ENCODE measurements at regions not wholly inside any gene's neighbourhood (a gene's known extent, or its start where the extent isn't known, plus 50 kb on each side); places are given as distances from the start of the nearest gene placed in this dataset.
"Not testable (repeated sequence)": the region's sequence is repeated elsewhere in the genome, so short reads cannot be mapped to it uniquely, and the experiment has no call there.

- not testable (repeated sequence) for H3K4me3 ChIP-seq
Observed at GRCh38 chrX:92081250-92081649, 302.1 kb downstream of the PCDH11X start.

GRCh38 chrX:92090756-92091155 lies 311.6 kb downstream of the PCDH11X start:
- DNase-seq (ENCODE audit: extremely low spot score); H3K4me1 ChIP-seq; H3K27ac ChIP-seq (replicated peaks in 1 of 4); H3K9me3 ChIP-seq; H3K36me3 ChIP-seq; intact Hi-C loops (cut with DNase I); H3K4me3 ChIP-seq; H3K27me3 ChIP-seq: not testable (repeated sequence)
- WGBS, result 43% methylated on average over 2 of the region's 2 CpGs

More at GRCh38 chrX:92081250-92081649, 302.1 kb downstream of the PCDH11X start:
- H3K4me1 ChIP-seq; H3K9me3 ChIP-seq; H3K36me3 ChIP-seq; H3K27me3 ChIP-seq; DNase-seq (ENCODE audit: extremely low spot score); intact Hi-C loops (cut with DNase I); H3K27ac ChIP-seq (replicated peaks in 1 of 4): not testable (repeated sequence)
- 83% methylated on average over 1 of the region's 1 CpG for WGBS

- H3K4me1 ChIP-seq; H3K4me3 ChIP-seq; DNase-seq (ENCODE audit: extremely low spot score); H3K9me3 ChIP-seq; H3K27me3 ChIP-seq; H3K36me3 ChIP-seq; H3K27ac ChIP-seq (replicated peaks in 1 of 4); intact Hi-C loops (cut with DNase I): not testable (repeated sequence)
- WGBS, result 89% methylated on average over 2 of the region's 2 CpGs
Observed at GRCh38 chrX:92098136-92098535, 319.0 kb downstream of the PCDH11X start.

GRCh38 chrX:92100095-92100494 lies 320.9 kb downstream of the PCDH11X start:
- H3K4me1 ChIP-seq; H3K27ac ChIP-seq (replicated peaks in 1 of 4); H3K9me3 ChIP-seq; H3K27me3 ChIP-seq; DNase-seq (ENCODE audit: extremely low spot score); H3K4me3 ChIP-seq; intact Hi-C loops (cut with DNase I); H3K36me3 ChIP-seq: not testable (repeated sequence)
- WGBS, result 63% methylated on average over 7 of the region's 7 CpGs

- H3K36me3 ChIP-seq; H3K27me3 ChIP-seq; intact Hi-C loops (cut with DNase I); H3K4me3 ChIP-seq; H3K4me1 ChIP-seq; H3K9me3 ChIP-seq; DNase-seq (ENCODE audit: extremely low spot score); H3K27ac ChIP-seq (replicated peaks in 1 of 4): not testable (repeated sequence)
- 53% methylated on average over 2 of the region's 3 CpGs for WGBS
Observed at GRCh38 chrX:92105693-92106092, 326.5 kb downstream of the PCDH11X start.

- H3K4me1 ChIP-seq; H3K4me3 ChIP-seq; H3K27ac ChIP-seq (replicated peaks in 1 of 4); DNase-seq (ENCODE audit: extremely low spot score); intact Hi-C loops (cut with DNase I); H3K36me3 ChIP-seq; H3K27me3 ChIP-seq; H3K9me3 ChIP-seq: not testable (repeated sequence)
- 40% methylated on average over 1 of the region's 1 CpG for WGBS
Observed at GRCh38 chrX:92106671-92107070, 327.5 kb downstream of the PCDH11X start.

GRCh38 chrX:92110410-92110911 lies 331.3 kb downstream of the PCDH11X start:
- intact Hi-C loops (cut with DNase I); DNase-seq (ENCODE audit: extremely low spot score); H3K27me3 ChIP-seq; H3K27ac ChIP-seq (replicated peaks in 1 of 4); H3K4me3 ChIP-seq; H3K36me3 ChIP-seq; H3K4me1 ChIP-seq; H3K9me3 ChIP-seq: not testable (repeated sequence)
- 57% methylated on average over 3 of the region's 4 CpGs for WGBS

GRCh38 chrX:92117701-92118100 lies 338.5 kb downstream of the PCDH11X start:
- H3K4me3 ChIP-seq; H3K27me3 ChIP-seq; DNase-seq (ENCODE audit: extremely low spot score); H3K9me3 ChIP-seq; H3K4me1 ChIP-seq; H3K27ac ChIP-seq (replicated peaks in 1 of 4); H3K36me3 ChIP-seq; intact Hi-C loops (cut with DNase I): not testable (repeated sequence)
- WGBS, result 82% methylated on average over 3 of the region's 3 CpGs

GRCh38 chrX:92163035-92163434 lies 383.9 kb downstream of the PCDH11X start:
- H3K36me3 ChIP-seq; H3K27ac ChIP-seq (replicated peaks in 1 of 4); H3K4me1 ChIP-seq; H3K27me3 ChIP-seq; intact Hi-C loops (cut with DNase I); H3K9me3 ChIP-seq; DNase-seq (ENCODE audit: extremely low spot score); H3K4me3 ChIP-seq: not testable (repeated sequence)
- no CpG with 5 or more reads among the region's 8 CpGs for WGBS

- DNase-seq (ENCODE audit: extremely low spot score), result no peak
- Histone ChIP-seq H3K4me3 (no peak overlapping the region), H3K4me1 (no peaks in the 10 kb centered on the region), H3K36me3 (no peaks in the 10 kb centered on the region), H3K9me3 (no peaks in the 10 kb centered on the region), H3K27me3 (no peaks in the 10 kb centered on the region), H3K27ac (replicated peaks in 1 of 4) (no peak overlapping the region)
- 88% methylated on average over 5 of the region's 5 CpGs for WGBS
- no peak for TF ChIP-seq EP300 (IDR thresholded peaks at IDR 0.05)
- no peak for TF ChIP-seq CTCF (IDR thresholded peaks at IDR 0.05)
- TF ChIP-seq POLR2A (IDR thresholded peaks at IDR 0.05; ENCODE audit: low read depth), result no peak
- TF ChIP-seq POLR2AphosphoS5 (IDR thresholded peaks at IDR 0.05), result no peak
- intact Hi-C loops (cut with DNase I), result no loop called here
Observed at GRCh38 chrX:92209936-92210335, 430.8 kb downstream of the PCDH11X start.
